ENCODE measurements at regions not wholly inside any gene's neighbourhood (a gene's known extent, or its start where the extent isn't known, plus 50 kb on each side); places are given as distances from the start of the nearest gene placed in this dataset.
"Not testable (repeated sequence)": the region's sequence is repeated elsewhere in the genome, so short reads cannot be mapped to it uniquely, and the experiment has no call there.

GRCh38 chr20:29743101-29743931 is 1514.1 kb upstream of the DEFB115 start:
- BruUV-seq (replicated peaks) = no TSS peak
- H3K9me3 ChIP-seq (ENCODE audit: control insufficient read depth, insufficient read depth, low read depth, low read length) = no peaks in the 10 kb centered on the region
- no peaks in the 10 kb centered on the region for H3K27me3 ChIP-seq (ENCODE audit: control insufficient read depth, insufficient read depth, low read length)
- ATAC-seq (no peak), DNase-seq (ENCODE audit: low read depth, low spot score) (no peak)
- no peak for TF ChIP-seq CTCF (IDR thresholded peaks at IDR 0.05)
- no peak overlapping the region for H3K4me3 ChIP-seq (ENCODE audit: low read depth in 2 of 2, low read length in 2 of 2)
- POLR2A ChIA-PET = no interaction called here
- intact Hi-C loops (cut with micrococcal nuclease; ENCODE audit: unreplicated experiment) = no loop called here
- no peaks in the 10 kb centered on the region for H3K36me3 ChIP-seq (ENCODE audit: control insufficient read depth, insufficient read depth, low read length)
- H3K4me1 ChIP-seq (ENCODE audit: control insufficient read depth, insufficient read depth, low read length) = no peaks in the 10 kb centered on the region
- CTCF ChIA-PET = no interaction called here
- in situ Hi-C loops (cut with HindIII; ENCODE audit: low pct_unique_long_range_greater_than_20kb, low sequenced_read_pairs) = no loop called here
- no peak overlapping the region for H3K27ac ChIP-seq (ENCODE audit: low read length)

- in situ Hi-C loops (cut with HindIII; ENCODE audit: low pct_unique_long_range_greater_than_20kb, low sequenced_read_pairs) = no loop called here
- Histone ChIP-seq H3K36me3 (ENCODE audit: control insufficient read depth, insufficient read depth, low read length) (no peaks in the 10 kb centered on the region), H3K4me1 (ENCODE audit: control insufficient read depth, insufficient read depth, low read length) (no peaks in the 10 kb centered on the region), H3K27me3 (ENCODE audit: control insufficient read depth, insufficient read depth, low read length) (no peaks in the 10 kb centered on the region), H3K4me3 (ENCODE audit: low read depth in 2 of 2, low read length in 2 of 2) (no peak overlapping the region), H3K27ac (ENCODE audit: low read length) (no peak overlapping the region), H3K9me3 (ENCODE audit: control insufficient read depth, insufficient read depth, low read depth, low read length) (no peaks in the 10 kb centered on the region)
- no TSS peak for BruUV-seq (replicated peaks)
- TF ChIP-seq POLR2AphosphoS5 (IDR thresholded peaks at IDR 0.05; ENCODE audit: low read depth, low read length) (no peak), TCF7L2 (IDR thresholded peaks at IDR 0.05; ENCODE audit: low read depth, low read length) (no peak), SIN3A (IDR thresholded peaks at IDR 0.05; ENCODE audit: borderline replicate concordance, insufficient read depth, low read depth, low read length) (no peak), CTCF (IDR thresholded peaks at IDR 0.05) (no peak)
- TF ChIP-seq, protein P1, sequence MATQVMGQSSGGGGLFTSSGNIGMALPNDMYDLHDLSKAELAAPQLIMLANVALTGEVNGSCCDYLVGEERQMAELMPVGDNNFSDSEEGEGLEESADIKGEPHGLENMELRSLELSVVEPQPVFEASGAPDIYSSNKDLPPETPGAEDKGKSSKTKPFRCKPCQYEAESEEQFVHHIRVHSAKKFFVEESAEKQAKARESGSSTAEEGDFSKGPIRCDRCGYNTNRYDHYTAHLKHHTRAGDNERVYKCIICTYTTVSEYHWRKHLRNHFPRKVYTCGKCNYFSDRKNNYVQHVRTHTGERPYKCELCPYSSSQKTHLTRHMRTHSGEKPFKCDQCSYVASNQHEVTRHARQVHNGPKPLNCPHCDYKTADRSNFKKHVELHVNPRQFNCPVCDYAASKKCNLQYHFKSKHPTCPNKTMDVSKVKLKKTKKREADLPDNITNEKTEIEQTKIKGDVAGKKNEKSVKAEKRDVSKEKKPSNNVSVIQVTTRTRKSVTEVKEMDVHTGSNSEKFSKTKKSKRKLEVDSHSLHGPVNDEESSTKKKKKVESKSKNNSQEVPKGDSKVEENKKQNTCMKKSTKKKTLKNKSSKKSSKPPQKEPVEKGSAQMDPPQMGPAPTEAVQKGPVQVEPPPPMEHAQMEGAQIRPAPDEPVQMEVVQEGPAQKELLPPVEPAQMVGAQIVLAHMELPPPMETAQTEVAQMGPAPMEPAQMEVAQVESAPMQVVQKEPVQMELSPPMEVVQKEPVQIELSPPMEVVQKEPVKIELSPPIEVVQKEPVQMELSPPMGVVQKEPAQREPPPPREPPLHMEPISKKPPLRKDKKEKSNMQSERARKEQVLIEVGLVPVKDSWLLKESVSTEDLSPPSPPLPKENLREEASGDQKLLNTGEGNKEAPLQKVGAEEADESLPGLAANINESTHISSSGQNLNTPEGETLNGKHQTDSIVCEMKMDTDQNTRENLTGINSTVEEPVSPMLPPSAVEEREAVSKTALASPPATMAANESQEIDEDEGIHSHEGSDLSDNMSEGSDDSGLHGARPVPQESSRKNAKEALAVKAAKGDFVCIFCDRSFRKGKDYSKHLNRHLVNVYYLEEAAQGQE (IDR thresholded peaks at IDR 0.05; ENCODE audit: insufficient read depth in 1 of 2, low read depth in 2 of 2, low read length in 1 of 2) = no peak
- ATAC-seq (no peak), DNase-seq (ENCODE audit: low read depth, low spot score) (no peak)
- ChIA-PET POLR2A (no interaction called here), CTCF (interaction anchor here (0.6 kb wide), 1 partner anchor 419 kb away, joined by 10 read pairs; no protein-coding TSS in a partner anchor)
- intact Hi-C loops (cut with micrococcal nuclease; ENCODE audit: unreplicated experiment) = no loop called here
These were observed 1513.4 kb upstream of the DEFB115 start for GRCh38 chr20:29744071-29744470.

DNA sequence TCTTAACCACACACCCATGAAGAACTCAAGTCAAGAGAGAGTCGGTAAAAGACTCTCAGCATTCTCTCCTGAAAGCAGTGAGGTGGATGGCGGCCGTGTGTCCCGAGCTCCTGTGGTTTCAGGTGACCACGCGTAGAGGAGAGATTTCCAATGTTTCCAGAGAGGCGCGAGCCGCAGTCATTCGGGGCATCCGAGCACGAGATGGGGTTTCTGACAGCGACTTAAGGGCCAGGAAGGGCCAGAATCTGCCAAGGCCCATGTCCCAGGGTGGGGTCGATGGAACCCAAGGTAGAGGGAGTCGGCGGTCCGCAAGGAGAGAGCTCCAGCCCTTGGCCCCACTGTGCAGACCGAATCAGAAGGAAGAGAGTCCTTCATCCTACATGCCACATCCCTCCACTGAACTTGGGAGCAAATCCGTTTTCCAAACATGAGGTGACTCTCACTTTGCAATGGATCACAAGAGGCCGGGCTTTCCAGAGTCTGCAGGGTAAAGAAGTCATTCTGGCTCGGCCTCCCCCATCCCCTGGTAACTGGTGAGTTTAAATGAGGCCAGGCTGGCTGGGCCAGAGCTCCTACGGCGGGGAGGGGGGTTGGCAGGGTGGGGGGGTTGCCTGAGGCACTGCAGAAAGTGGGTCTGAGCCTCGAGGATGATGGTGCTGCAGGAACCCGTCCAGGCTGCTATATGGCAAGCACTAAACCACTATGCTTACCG is 1511.8 kb upstream of the DEFB115 start:
- H3K9me3 ChIP-seq (ENCODE audit: control insufficient read depth, insufficient read depth, low read depth, low read length); H3K4me3 ChIP-seq (ENCODE audit: low read depth in 2 of 2, low read length in 2 of 2); H3K4me1 ChIP-seq (ENCODE audit: control insufficient read depth, insufficient read depth, low read length); in situ Hi-C loops (cut with HindIII; ENCODE audit: low pct_unique_long_range_greater_than_20kb, low sequenced_read_pairs); ATAC-seq; BruUV-seq (replicated peaks); H3K27ac ChIP-seq (ENCODE audit: low read length); intact Hi-C loops (cut with micrococcal nuclease; ENCODE audit: unreplicated experiment); DNase-seq (ENCODE audit: low read depth, low spot score); H3K36me3 ChIP-seq (ENCODE audit: control insufficient read depth, insufficient read depth, low read length); POLR2A ChIA-PET; H3K27me3 ChIP-seq (ENCODE audit: control insufficient read depth, insufficient read depth, low read length): not testable (repeated sequence)
- CTCF ChIA-PET = interaction anchor here (0.5 kb wide), 1 partner anchor 11 kb away, joined by 5 read pairs; no protein-coding TSS in a partner anchor

Measured in Panc1 (cell line).